Tibial nerve (tissue), 3 donors: ENCODE measurements at regions not wholly inside any gene's neighbourhood (a gene's known extent, or its start where the extent isn't known, plus 50 kb on each side); places are given as distances from the start of the nearest gene placed in this dataset.

ENCODE experiments used
- POLR2A ChIP-seq, 2 donors: fragments of 450-650 bp; IDR thresholded peaks; one replicate each; pipeline ENCODE4 v1.6.1; 2017; ENCODE audit warnings: antibody characterized with exemption in 2 of 2, mild to moderate bottlenecking in 2 of 2, moderate library complexity in 2 of 2
- TF ChIP-seq, protein P1 (sequence below), 5 experiments: fragments of 200-600 bp in 3 of 5; fragments of 450-650 bp in 2 of 5; sonication (generic) in 3 of 5; IDR thresholded peaks; one replicate each; pipeline ENCODE4 v1.5.1; 2016 to 2019; ENCODE audit warnings: antibody characterized with exemption in 5 of 5, mild to moderate bottlenecking in 3 of 5, moderate library complexity in 2 of 5

DNA sequence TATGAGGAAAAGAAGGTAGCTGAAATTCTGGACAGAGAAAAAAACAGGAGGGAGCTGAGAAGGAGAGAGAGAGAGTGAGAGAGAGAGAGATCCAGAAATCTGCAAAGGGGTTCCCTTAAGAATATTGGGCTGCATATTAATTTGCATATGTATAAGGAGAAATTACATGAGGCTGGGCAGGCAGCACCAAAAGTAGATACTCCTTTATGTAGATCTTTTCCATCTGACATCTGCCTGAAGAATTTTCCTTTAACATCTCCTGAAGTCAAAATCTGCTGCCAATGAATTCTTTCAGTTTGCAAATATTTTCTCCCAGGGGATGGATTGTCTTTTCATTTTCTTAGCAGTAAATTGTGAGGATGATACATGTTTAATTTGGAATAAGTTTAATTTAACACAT is 1365.3 kb downstream of the GATA3 start:
- TF ChIP-seq POLR2A (IDR thresholded peaks at IDR 0.05), result no peak
- TF ChIP-seq, protein P1, sequence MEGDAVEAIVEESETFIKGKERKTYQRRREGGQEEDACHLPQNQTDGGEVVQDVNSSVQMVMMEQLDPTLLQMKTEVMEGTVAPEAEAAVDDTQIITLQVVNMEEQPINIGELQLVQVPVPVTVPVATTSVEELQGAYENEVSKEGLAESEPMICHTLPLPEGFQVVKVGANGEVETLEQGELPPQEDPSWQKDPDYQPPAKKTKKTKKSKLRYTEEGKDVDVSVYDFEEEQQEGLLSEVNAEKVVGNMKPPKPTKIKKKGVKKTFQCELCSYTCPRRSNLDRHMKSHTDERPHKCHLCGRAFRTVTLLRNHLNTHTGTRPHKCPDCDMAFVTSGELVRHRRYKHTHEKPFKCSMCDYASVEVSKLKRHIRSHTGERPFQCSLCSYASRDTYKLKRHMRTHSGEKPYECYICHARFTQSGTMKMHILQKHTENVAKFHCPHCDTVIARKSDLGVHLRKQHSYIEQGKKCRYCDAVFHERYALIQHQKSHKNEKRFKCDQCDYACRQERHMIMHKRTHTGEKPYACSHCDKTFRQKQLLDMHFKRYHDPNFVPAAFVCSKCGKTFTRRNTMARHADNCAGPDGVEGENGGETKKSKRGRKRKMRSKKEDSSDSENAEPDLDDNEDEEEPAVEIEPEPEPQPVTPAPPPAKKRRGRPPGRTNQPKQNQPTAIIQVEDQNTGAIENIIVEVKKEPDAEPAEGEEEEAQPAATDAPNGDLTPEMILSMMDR (IDR thresholded peaks at IDR 0.05), result no peak
